ENCODE measurements at regions not wholly inside any gene's neighbourhood (a gene's known extent, or its start where the extent isn't known, plus 50 kb on each side); places are given as distances from the start of the nearest gene placed in this dataset.

GRCh38 chr2:121998751-121999150 is 243.3 kb downstream of the TSN start:
- DNase-seq (ENCODE audit: low read depth in 1 of 2, low spot score in 2 of 2) = peak in 1 of 2 experiments; percentile 28
- 0 out of 4 replicates have a peak, but pooled peaks cover 0 to 3% of the 10 kb centered on the region in 2 experiments for H3K9me3 ChIP-seq (ENCODE audit: insufficient read depth in 2 of 2, low read depth in 1 of 2, low read length in 1 of 2)
- H3K27ac ChIP-seq (ENCODE audit: low read depth, low read length) = no peak overlapping the region
- H3K27me3 ChIP-seq (replicated peaks in 1 of 4; ENCODE audit: control insufficient read depth in 3 of 4, extremely low read depth in 1 of 4, insufficient read depth in 3 of 4, low read length in 3 of 4) = no peaks in the 10 kb centered on the region
- POLR2A ChIA-PET (ENCODE audit: partially characterized antibody) = no interaction called here
- no peak overlapping the region for H3K56ac ChIP-seq (replicated peaks; ENCODE audit: insufficient read length, low read depth, low read length)
- H3K23me2 ChIP-seq (ENCODE audit: low read depth, low read length) = no peaks in the 10 kb centered on the region
- H3K18ac ChIP-seq (ENCODE audit: extremely low read depth, low read length) = no peak overlapping the region
- no peak overlapping the region for H4K91ac ChIP-seq (replicated peaks; ENCODE audit: insufficient read length, low read length)
- no peaks in the 10 kb centered on the region for H3K36me3 ChIP-seq (ENCODE audit: control insufficient read depth in 2 of 4, insufficient read depth in 4 of 4, low read length in 3 of 4)
- H3K14ac ChIP-seq (ENCODE audit: insufficient read length) = no peak overlapping the region
- CTCF ChIA-PET (ENCODE audit: partially characterized antibody) = interaction anchor here (0.9 to 2.3 kb wide), 3 partner anchors 24 to 214 kb away, joined by 3 to 6 read pairs (median 3); no protein-coding TSS in a partner anchor
- no peak overlapping the region for H3K4me2 ChIP-seq (ENCODE audit: insufficient read depth in 1 of 2, low read depth in 2 of 2, low read length in 2 of 2)
- TF ChIP-seq FOSL1 (IDR thresholded peaks at IDR 0.05; ENCODE audit: insufficient read depth, low read depth, low read length) = no peak
- TF ChIP-seq EP300 (IDR thresholded peaks at IDR 0.05; ENCODE audit: borderline replicate concordance in 1 of 2, low read depth in 2 of 2, low read length in 2 of 2) = no peak
- TF ChIP-seq TCF12 (IDR thresholded peaks at IDR 0.05; ENCODE audit: low read depth, low read length) = no peak
- no peak for TF ChIP-seq SUZ12 (IDR thresholded peaks at IDR 0.05; ENCODE audit: low read length)
- no peak for TF ChIP-seq HDAC6 (IDR thresholded peaks at IDR 0.05; ENCODE audit: low read depth, low read length)
- no peak for TF ChIP-seq SP2 (IDR thresholded peaks at IDR 0.05; ENCODE audit: low read length)
- TF ChIP-seq CEBPB (IDR thresholded peaks at IDR 0.05; ENCODE audit: low read depth, low read length) = no peak
- no peak for TF ChIP-seq KDM4A (IDR thresholded peaks at IDR 0.05; ENCODE audit: low read depth, low read length, severe bottlenecking)
- TF ChIP-seq SIX5 (IDR thresholded peaks at IDR 0.05; ENCODE audit: low read depth, low read length) = no peak
- no peak for TF ChIP-seq RXRA (IDR thresholded peaks at IDR 0.05; ENCODE audit: insufficient read depth, low read depth, low read length)
- no peak for TF ChIP-seq USF2 (IDR thresholded peaks at IDR 0.05; ENCODE audit: low read length)
- TF ChIP-seq TAF7 (optimal IDR thresholded peaks at IDR 0.05; ENCODE audit: borderline replicate concordance, low read depth, low read length) = no peak
- no peak for TF ChIP-seq SIRT6 (IDR thresholded peaks at IDR 0.05; ENCODE audit: low read length)
- TF ChIP-seq YY1 (IDR thresholded peaks at IDR 0.05; ENCODE audit: low read depth, low read length) = no peak
- no peak overlapping the region; the same call in 1 of the 2 replicates for H4K8ac ChIP-seq (ENCODE audit: extremely low read depth, insufficient read depth, low read length)
- H4K5ac ChIP-seq (ENCODE audit: insufficient read length, low read depth, low read length) = no peak overlapping the region
- H3K4me3 ChIP-seq (ENCODE audit: extremely low read depth in 1 of 4, insufficient read depth in 2 of 4, low read depth in 3 of 4, low read length in 4 of 4) = no peak overlapping the region
- H2BK5ac ChIP-seq (ENCODE audit: low read depth, low read length) = no peak overlapping the region
- H3K9ac ChIP-seq (replicated peaks in 1 of 4; ENCODE audit: extremely low read depth in 1 of 4, low read depth in 3 of 4, low read length in 3 of 4) = no peak overlapping the region
- H2BK15ac ChIP-seq (ENCODE audit: low read length) = no peak overlapping the region
- H3K23ac ChIP-seq (ENCODE audit: insufficient read length) = no peak overlapping the region
- no peak overlapping the region for H3K4ac ChIP-seq (replicated peaks; ENCODE audit: insufficient read length, low read depth, low read length)
- no peaks in the 10 kb centered on the region for H3K79me1 ChIP-seq (ENCODE audit: low read depth, low read length)
- H2BK20ac ChIP-seq (ENCODE audit: low read length) = no peak overlapping the region
- no peak overlapping the region for H2AK5ac ChIP-seq (ENCODE audit: low read depth, low read length)
- no peak for FAIRE-seq
- H3K79me2 ChIP-seq (ENCODE audit: control insufficient read depth in 1 of 2, insufficient read depth in 2 of 2, low read length in 2 of 2) = no peaks in the 10 kb centered on the region
- H3K4me1 ChIP-seq (replicated peaks in 1 of 4; ENCODE audit: control insufficient read depth in 3 of 4, insufficient read depth in 4 of 4, low read length in 3 of 4) = no peaks in the 10 kb centered on the region
- H2AFZ ChIP-seq (ENCODE audit: low read length) = no peak overlapping the region
- no peak overlapping the region for H2BK12ac ChIP-seq (ENCODE audit: low read depth, low read length)
- WGBS, 2 experiments (ENCODE audit: extremely low coverage in 1 of 2, insufficient coverage in 1 of 2, insufficient read length in 1 of 2, insufficient replicate concordance in 2 of 2, low coverage in 1 of 2, low lambda C conversion rate in 2 of 2, missing lambda C conversion rate in 1 of 2) = 81% methylated on average over 4 of the region's 4 CpGs; no CpG with 5 or more reads in 1 of the 2 experiments
- no peak overlapping the region for H2BK120ac ChIP-seq (replicated peaks; ENCODE audit: low read depth, low read length)
- no peaks in the 10 kb centered on the region for H4K20me1 ChIP-seq (replicated peaks in 1 of 2; ENCODE audit: control insufficient read depth in 1 of 2, insufficient read depth in 2 of 2, low read length in 2 of 2)
